NCI-H226 (cell line): ENCODE measurements at regions not wholly inside any gene's neighbourhood (a gene's known extent, or its start where the extent isn't known, plus 50 kb on each side); places are given as distances from the start of the nearest gene placed in this dataset.
"Not testable (repeated sequence)": the region's sequence is repeated elsewhere in the genome, so short reads cannot be mapped to it uniquely, and the experiment has no call there.

Experiments
- DNase-seq: peaks from one replicate; pipeline ENCODE4 v3.0.0-alpha.2; 2015

GRCh38 chr13:60881507-60881906, 484.5 kb downstream of the TDRD3 start:
- no peak for DNase-seq

GRCh38 chr13:60873116-60873515, 476.1 kb downstream of the TDRD3 start:
- DNase-seq: no peak

DNA sequence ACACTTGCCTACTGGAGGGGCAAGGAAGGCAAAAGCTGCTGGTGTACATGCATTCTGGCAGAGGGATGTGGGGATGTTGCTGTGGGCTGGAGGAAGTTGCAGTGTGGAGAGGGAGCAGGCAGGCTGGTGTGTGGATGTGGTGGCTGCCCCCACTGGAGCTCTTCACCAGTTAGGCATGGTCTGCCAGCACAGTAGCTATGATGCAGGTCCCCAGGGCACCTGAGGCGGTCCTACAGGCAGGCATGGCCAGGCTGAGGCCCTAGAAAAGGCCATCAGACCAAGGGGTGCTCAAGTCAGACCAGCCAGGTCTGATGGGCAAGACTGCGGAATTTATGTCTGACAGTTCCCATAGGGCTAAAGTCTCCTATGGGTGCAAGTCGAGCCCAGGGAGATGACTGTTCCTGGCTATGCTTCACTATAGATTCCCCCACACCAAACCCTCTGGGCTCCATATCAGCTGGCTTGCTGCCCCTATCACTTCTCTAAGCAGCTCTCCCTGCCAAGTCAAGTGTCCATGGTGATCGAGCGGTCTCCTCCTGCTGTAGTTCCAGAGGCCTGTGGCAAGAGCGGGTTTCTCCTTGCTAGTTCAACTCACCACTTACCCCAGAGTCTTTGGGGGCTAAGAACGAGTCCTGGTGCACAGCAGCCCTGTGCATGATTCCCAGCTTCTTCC, 473.1 kb downstream of the TDRD3 start:
- no peak for DNase-seq

DNA sequence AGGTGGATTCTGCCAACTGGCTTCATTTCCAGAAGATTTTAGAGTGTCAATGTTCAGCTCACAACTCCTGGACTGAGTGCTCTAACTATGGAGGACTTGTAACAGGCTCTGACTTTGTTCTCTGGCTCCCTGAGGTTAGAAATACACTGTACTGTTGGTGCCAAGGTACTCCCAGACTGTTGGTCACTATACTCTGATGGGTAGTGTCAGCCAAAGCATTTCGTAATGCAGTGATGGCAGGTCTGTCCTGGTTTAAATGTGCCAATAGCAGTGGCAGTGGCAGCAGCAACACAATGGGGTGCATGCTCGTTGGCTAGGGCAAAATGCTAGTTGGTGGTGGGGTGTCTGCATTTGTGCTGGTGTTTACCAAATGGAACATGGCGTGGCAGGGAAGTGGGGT, 472.2 kb downstream of the TDRD3 start:
- DNase-seq: no peak

- no peak for DNase-seq
These were observed 465.0 kb downstream of the TDRD3 start for GRCh38 chr13:60862036-60862435.

- DNase-seq: no peak
These were observed 460.7 kb downstream of the TDRD3 start for GRCh38 chr13:60857698-60858097.

DNA sequence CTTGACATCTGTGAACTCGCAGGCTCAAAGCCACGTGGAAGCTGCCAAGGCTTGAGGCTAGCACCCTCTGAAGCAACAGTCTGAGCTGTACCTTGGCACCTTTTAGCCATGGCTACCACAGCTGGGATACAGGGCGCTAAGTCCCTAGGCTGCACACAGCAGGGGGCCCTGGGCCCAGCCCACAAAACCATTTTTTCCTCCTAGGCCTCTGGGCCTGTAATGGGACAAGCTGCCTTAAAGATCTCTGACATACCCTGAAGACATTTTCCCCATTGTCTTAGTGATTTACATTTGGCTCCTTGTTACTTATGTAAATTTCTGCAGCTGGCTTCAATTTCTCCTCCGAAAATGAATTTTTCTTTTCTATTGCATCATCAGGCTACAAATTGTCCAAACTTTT, 455.9 kb downstream of the TDRD3 start:
- no peak for DNase-seq

DNA sequence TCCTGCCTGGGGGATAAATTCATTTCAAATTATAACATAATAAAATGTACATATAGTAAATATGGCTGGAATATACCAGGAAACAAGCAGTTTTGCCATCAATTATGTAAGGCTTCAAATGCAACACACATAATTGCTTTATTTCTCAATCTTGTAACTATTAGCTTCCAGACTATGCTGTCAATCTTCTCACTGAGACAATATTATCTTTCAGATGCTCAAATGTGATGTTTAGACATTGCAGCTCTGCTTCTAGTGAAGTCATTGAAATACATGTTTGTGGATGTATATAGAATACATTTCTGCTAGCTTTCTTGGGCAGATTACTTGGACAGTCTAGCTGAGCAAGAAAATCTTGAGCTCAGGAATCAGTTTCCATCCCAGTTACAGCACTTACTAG, 454.4 kb downstream of the TDRD3 start:
- no peak for DNase-seq

- peak; percentile 6 for DNase-seq
These were observed 453.5 kb downstream of the TDRD3 start for GRCh38 chr13:60850526-60850925.

DNA sequence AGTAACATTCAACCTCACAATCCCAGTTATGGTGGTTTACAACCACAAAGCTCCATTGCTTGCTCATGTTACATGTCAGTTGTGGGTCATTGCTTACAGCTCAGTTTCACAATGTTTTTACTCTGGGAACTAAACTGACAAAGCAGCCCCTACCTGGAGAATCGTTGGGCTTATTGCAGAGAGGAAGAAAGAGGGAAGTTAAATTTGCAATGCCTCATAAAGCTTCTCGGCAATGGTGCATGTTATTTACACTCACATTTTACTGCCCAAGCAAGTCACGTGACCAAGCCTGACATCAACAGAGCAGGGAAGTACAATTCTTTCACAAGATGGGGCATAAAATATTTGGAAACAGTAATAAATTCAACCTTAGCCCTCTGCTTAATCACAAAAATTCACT, 441.6 kb downstream of the TDRD3 start:
- DNase-seq: no peak

- peak; percentile 4 for DNase-seq
These were observed 440.8 kb downstream of the TDRD3 start for GRCh38 chr13:60837806-60838205.

GRCh38 chr13:60836821-60837220, 439.8 kb downstream of the TDRD3 start:
- no peak for DNase-seq

GRCh38 chr13:60811581-60811980, 414.6 kb downstream of the TDRD3 start:
- no peak for DNase-seq

DNA sequence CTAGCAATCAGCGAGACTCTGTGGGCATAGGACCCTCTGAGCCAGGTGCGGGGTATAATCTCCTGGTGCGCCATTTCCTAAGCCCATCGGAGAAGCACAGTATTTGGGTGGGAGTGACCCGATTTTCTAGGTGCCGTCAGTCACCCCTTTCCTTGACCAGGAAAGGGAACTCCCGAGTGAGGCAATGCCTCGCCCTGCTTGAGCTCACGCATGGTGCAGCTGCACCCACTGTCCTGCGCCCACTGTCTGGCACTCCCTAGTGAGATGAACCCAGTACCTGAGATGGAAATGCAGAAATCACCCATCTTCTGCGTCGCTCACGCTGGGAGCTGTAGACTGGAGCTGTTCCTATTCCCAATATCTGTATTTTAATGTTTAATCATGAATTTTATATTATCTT, 408.6 kb downstream of the TDRD3 start:
- DNase-seq: not testable (repeated sequence)

DNA sequence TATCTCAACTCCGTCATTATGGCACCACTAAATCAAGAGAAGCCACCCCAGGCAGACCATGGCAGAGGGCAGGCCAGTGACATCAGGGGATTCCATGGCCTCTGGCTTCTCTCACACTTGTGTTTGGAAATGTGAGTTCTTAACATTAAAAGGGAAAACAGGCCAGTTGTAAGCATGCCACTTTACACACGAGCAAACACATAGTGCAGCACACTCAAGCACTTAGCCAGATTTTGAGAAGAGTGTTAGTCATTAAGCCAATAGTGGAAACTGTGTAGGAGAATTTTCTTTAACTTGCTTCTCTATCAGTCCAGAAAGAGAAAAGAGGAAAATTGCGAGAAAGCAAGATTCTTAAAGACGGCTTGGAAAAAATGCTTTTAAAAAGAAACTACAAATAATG, 401.5 kb downstream of the TDRD3 start:
- no peak for DNase-seq

DNA sequence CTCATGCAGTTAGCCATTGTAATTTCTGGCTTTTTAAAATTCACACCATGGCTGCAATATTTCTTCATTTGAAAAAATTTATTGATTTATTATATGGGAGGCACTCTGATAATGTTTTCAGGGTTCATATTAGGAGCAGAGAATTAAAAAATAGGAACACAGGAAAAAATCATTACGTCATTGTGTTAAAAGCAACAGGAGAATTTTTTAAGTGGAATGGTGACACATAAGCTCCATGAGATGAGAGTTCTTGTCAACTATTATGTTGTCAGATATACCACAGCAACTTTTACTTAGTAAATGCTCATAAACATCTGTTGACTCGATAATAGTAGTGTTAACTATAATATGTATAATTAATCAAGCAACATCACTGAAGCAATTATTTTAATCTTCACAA, 400.1 kb downstream of the TDRD3 start:
- no peak for DNase-seq

DNA sequence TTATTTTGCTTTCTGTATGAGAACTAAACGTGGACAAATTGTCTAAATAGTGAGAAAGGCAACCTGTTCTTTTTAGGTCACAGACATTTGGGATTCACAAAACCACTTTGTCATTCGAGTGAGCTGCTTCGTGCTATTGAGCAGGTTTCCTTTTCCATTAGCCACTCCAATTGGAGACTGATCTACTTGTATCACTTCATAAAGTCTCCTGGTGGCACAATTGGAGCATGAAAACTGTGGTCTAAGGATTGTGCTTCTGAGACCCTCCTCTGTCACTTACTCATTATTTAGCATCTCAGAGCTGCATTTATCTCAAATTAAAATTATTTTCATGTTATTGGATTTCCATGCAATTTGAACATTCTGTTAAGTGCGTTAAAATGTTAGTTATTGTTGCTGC, 397.7 kb downstream of the TDRD3 start:
- DNase-seq: no peak

DNA sequence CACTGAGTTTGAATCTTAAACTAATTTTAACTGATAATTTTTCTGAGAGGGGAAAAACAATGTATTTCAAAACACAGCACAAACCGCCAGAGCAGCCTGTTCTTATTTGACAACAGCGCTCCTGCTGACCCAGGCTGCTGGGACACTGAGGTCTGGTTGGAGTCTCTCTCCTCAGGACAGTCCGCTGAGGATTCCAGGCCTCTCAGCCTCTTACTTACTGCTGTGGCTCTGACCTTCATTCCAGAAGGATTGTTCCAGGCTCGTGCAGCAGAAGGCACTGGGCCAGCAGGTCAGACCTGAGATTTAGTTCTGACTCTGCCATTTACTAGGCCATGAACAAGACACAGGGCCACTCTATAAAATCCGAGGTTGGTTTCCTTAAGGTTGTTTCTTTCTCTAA, 393.6 kb downstream of the TDRD3 start:
- DNase-seq: no peak

- DNase-seq: no peak
These were observed 391.3 kb downstream of the TDRD3 start for GRCh38 chr13:60788156-60788829.

DNA sequence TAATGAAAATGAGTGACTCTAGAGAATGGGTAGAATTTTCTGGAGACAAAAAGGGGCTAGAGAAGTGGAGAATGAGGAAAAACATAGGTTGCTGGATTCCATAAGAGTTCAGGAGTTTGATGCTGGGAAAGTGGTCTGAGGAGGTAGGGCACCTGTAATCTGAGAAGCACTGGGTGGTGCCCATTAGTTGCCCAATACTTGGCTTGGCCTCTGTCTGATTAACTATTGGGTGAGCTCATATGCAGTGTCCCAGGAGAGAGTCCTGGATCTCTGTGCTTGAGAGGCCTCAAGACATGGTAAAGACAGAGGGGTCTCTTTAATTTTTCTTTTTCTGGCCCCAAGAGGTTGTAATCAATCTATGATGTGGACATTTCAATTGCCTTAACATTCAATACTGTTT, 390.1 kb downstream of the TDRD3 start:
- DNase-seq: peak; percentile 43

DNA sequence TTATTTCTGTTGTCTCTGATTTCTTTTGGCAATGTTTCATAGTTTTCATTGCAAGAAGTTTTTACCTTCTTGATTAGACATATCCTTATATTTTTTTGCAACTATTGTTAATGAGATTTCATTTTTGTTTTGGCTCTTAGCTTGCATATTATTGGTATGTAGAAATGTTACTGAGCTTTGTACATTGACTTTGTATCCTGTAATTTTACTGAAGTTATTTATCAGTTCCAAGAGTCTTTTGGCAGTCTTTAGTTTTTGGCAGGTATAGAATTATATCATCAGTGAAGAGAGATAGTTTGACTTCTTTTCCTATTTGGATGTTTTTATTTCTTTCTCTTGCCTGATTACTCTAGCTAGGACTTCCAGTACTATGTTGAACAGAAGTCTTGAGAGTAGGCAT, 375.7 kb downstream of the TDRD3 start:
- no peak for DNase-seq

- DNase-seq: peak; percentile 91
These were observed 368.8 kb downstream of the TDRD3 start for GRCh38 chr13:60765700-60766411.

- DNase-seq: peak; percentile 58
These were observed 362.5 kb downstream of the TDRD3 start for GRCh38 chr13:60759499-60759898.

DNA sequence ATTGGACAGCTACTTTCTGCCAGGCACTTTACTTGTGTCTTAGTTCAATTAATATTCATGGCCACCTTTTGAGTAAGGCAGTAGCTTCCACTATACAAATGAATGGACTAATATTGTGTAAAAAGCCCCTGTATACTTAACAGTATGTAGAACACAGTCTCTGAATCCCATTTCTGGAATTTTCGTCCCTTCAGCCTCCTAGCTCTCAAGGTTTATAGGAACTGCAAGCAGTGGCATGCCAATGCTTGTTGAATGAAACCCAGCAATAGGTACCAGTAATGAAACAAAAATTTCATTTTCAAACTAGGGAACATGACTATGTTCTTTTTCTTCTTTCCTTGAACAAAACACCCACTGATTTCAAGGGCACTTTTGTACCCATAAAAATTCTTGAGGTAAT, 361.6 kb downstream of the TDRD3 start:
- no peak for DNase-seq
